GM12878 (cell line): ENCODE measurements at regions not wholly inside any gene's neighbourhood (a gene's known extent, or its start where the extent isn't known, plus 50 kb on each side); places are given as distances from the start of the nearest gene placed in this dataset.

Experiments
- ATAC-seq: fragments of 200-7000 bp; cut with Tn5 transposase; 3 replicates; pipeline ENCODE4 v1.9.1; 2020; ENCODE audit warnings: mild to moderate bottlenecking, moderate library complexity
- BruUV-seq: library from RNA; stranded (reverse); fragments of 400-500 nt; replicated peaks from 2 replicates; lab custom pipeline; 2021; lab: Mats Ljungman, UMichigan
- CTCF ChIA-PET: fragments of 300-600 bp; sonication (Branson Sonifier 250); formaldehyde crosslinking; extraction: SDS; loops from one replicate; lab custom pipeline; 2021; ENCODE audit warnings: inconsistent platforms; lab: Yijun Ruan, JAX
- POLR2A ChIA-PET: fragments of 350-600 bp; formaldehyde crosslinking; extraction: SDS; loops from one replicate; lab custom pipeline; 2021; ENCODE audit warnings: inconsistent platforms; lab: Charles Lee
- RAD21 ChIA-PET: fragments of 300-600 bp; sonication (Branson Sonifier 250); formaldehyde crosslinking; loops from one replicate; lab custom pipeline; 2023; ENCODE audit warnings: antibody characterized with exemption; ENCODE audit not compliant: unreplicated experiment; lab: Charles Lee
- SMC1A ChIA-PET: fragments of 300-600 bp; sonication (Branson Sonifier 250); formaldehyde crosslinking; loops from one replicate; lab custom pipeline; 2023; ENCODE audit not compliant: unreplicated experiment, uncharacterized antibody; lab: Charles Lee
- DNase-seq: peaks from one replicate; pipeline ENCODE4 v3.0.0-alpha.2; 2011; ENCODE audit warnings: low read depth, low spot score
- FAIRE-seq: peaks from 3 replicates; lab custom pipeline; 2011; peaks lifted over from hg19 to GRCh38; lab: Jason Lieb, UNC
- H2AFZ ChIP-seq: 2 replicates; pipeline ENCODE4 v1.6.0; 2011; ENCODE audit warnings: low read depth, low read length, control low read depth; ENCODE audit not compliant: control insufficient read depth
- H3K27ac ChIP-seq: 2 replicates; pipeline ENCODE4 v1.5.1; 2011; ENCODE audit warnings: control low read depth; ENCODE audit not compliant: control insufficient read depth, insufficient read depth
- H3K27me3 ChIP-seq, 2 experiments: replicated peaks in 1 of 2; 2 replicates each; pipeline versions ENCODE4 v1.6.0 to v1.6.1; 2011; ENCODE audit warnings: low read length in 1 of 2; ENCODE audit not compliant: control insufficient read depth in 2 of 2, insufficient read depth in 2 of 2
- H3K36me3 ChIP-seq, 2 experiments: 2 replicates each; pipeline ENCODE4 v1.5.1; 2011; ENCODE audit warnings: low read length in 1 of 2; ENCODE audit not compliant: control insufficient read depth in 2 of 2, insufficient read depth in 2 of 2
- H3K4me1 ChIP-seq: 2 replicates; pipeline ENCODE4 v1.6.1; 2011; ENCODE audit warnings: mild to moderate bottlenecking, low read length, moderate library complexity, mixed read lengths; ENCODE audit not compliant: control insufficient read depth, insufficient read depth
- H3K4me2 ChIP-seq: 2 replicates; pipeline ENCODE4 v1.6.0; 2011; ENCODE audit warnings: control low read depth; ENCODE audit not compliant: control insufficient read depth, insufficient read depth
- H3K4me3 ChIP-seq: fragments of 200-600 bp; sonication (generic); 2 replicates; pipeline ENCODE4 v1.5.1; 2016
- H3K79me2 ChIP-seq: 2 replicates; pipeline ENCODE4 v1.6.0; 2011; ENCODE audit warnings: low read length; ENCODE audit not compliant: control insufficient read depth, insufficient read depth
- H3K9ac ChIP-seq: 2 replicates; pipeline ENCODE4 v1.8.0; 2011; ENCODE audit warnings: low read length, control low read depth, mixed read lengths; ENCODE audit not compliant: control insufficient read depth, insufficient read depth
- H3K9me3 ChIP-seq: replicated peaks from 3 replicates; pipeline ENCODE4 v1.5.1; 2011; ENCODE audit warnings: mild to moderate bottlenecking, low read length; ENCODE audit not compliant: control insufficient read depth, insufficient read depth
- H4K20me1 ChIP-seq: 2 replicates; pipeline ENCODE4 v1.6.0; 2011; ENCODE audit not compliant: control insufficient read depth, insufficient read depth
- BACH1 ChIP-seq: fragments of 450-650 bp; IDR thresholded peaks from 2 replicates; pipeline ENCODE4 v1.6.1; 2017; ENCODE audit warnings: mild to moderate bottlenecking, borderline replicate concordance
- CEBPB ChIP-seq, 2 experiments: fragments of 150-350 bp in 1 of 2; IDR thresholded peaks; 2 replicates each; pipeline ENCODE4 v1.6.1; 2012 to 2014; ENCODE audit warnings: low read depth in 2 of 2, low read length in 2 of 2, borderline replicate concordance in 1 of 2, inconsistent platforms in 1 of 2
- CREB1 ChIP-seq: IDR thresholded peaks from 2 replicates; pipeline ENCODE4 v1.6.1; 2012; ENCODE audit warnings: low read depth, mild to moderate bottlenecking, inconsistent platforms
- CREM ChIP-seq: IDR thresholded peaks from 2 replicates; pipeline ENCODE4 v1.6.1; 2014; ENCODE audit warnings: antibody characterized with exemption, low read depth
- E2F8 ChIP-seq: fragments of 450-650 bp; IDR thresholded peaks from 2 replicates; pipeline ENCODE4 v1.6.1; 2018; ENCODE audit warnings: mild to moderate bottlenecking, low read depth, moderate library complexity; ENCODE audit not compliant: partially characterized antibody
- JUND ChIP-seq: IDR thresholded peaks from 2 replicates; pipeline ENCODE4 v1.6.1; 2012; ENCODE audit warnings: low read depth, mild to moderate bottlenecking, low read length, improper control_type of control experiment, moderate library complexity
- NBN ChIP-seq: fragments of 450-650 bp; IDR thresholded peaks from 2 replicates; pipeline ENCODE4 v1.6.1; 2016
- NFIC ChIP-seq: IDR thresholded peaks from 2 replicates; pipeline ENCODE4 v1.6.1; 2012; ENCODE audit warnings: low read depth, mild to moderate bottlenecking, inconsistent platforms, low read length, moderate library complexity
- NR2C2 ChIP-seq: IDR thresholded peaks from 2 replicates; pipeline ENCODE4 v1.6.1; 2011; ENCODE audit warnings: borderline replicate concordance, low read depth; ENCODE audit not compliant: control insufficient read depth, insufficient read length
- POLR2AphosphoS2 ChIP-seq: IDR thresholded peaks from 2 replicates; pipeline ENCODE4 v1.6.1; 2011; ENCODE audit warnings: low read depth, mild to moderate bottlenecking, low read length, improper control_type of control experiment, moderate library complexity
- RBBP5 ChIP-seq: fragments of 200-600 bp; sonication (generic); conservative IDR thresholded peaks from 2 replicates; pipeline ENCODE4 v1.6.1; 2016
- RFX5 ChIP-seq: IDR thresholded peaks from 2 replicates; pipeline ENCODE4 v1.6.1; 2011; ENCODE audit warnings: low read depth, low read length, improper control_type of control experiment
- SMAD1 ChIP-seq: fragments of 450-650 bp; IDR thresholded peaks from 2 replicates; pipeline ENCODE4 v1.6.1; 2018; ENCODE audit warnings: mild to moderate bottlenecking, low read depth; ENCODE audit not compliant: partially characterized antibody
- TBL1XR1 ChIP-seq: IDR thresholded peaks from 2 replicates; pipeline ENCODE4 v1.6.1; 2012; ENCODE audit warnings: low read depth, low read length, improper control_type of control experiment
- TCF3 ChIP-seq: IDR thresholded peaks from 2 replicates; pipeline ENCODE4 v1.6.1; 2012; ENCODE audit warnings: low read depth, mild to moderate bottlenecking, low read length, borderline replicate concordance; ENCODE audit not compliant: insufficient read depth
- ZNF274 ChIP-seq: IDR thresholded peaks from one replicate; pipeline ENCODE4 v1.8.0; 2011; ENCODE audit not compliant: insufficient read length, insufficient read depth
- WGBS: methylation state at CpG from one replicate; pipeline ENCODE4 v1.1.6; 2016; ENCODE audit warnings: low lambda C conversion rate; ENCODE audit not compliant: insufficient replicate concordance, insufficient coverage; ENCODE audit errors: missing lambda C conversion rate; 5-methylcytosine and 5-hydroxymethylcytosine counted together
- in situ Hi-C: fragments of 300-500 bp; cut with MboI; formaldehyde crosslinking; loops from 9 replicates; pipeline ENCODE4 v1.14.3; 2018; ENCODE audit warnings: mixed read lengths
- intact Hi-C: fragments of 100-400 bp; cut with micrococcal nuclease; formaldehyde crosslinking; loops from one replicate; pipeline ENCODE4 v1.14.2; 2022; ENCODE audit not compliant: unreplicated experiment
- TF ChIP-seq, protein P1 (sequence below): IDR thresholded peaks from 2 replicates; pipeline ENCODE4 v1.6.1; 2012; ENCODE audit warnings: low read depth, low read length, improper control_type of control experiment
- TF ChIP-seq, protein P2 (sequence below): fragments of 450-650 bp; IDR thresholded peaks from 2 replicates; pipeline ENCODE4 v1.6.1; 2017; ENCODE audit warnings: mild to moderate bottlenecking, moderate library complexity

DNA sequence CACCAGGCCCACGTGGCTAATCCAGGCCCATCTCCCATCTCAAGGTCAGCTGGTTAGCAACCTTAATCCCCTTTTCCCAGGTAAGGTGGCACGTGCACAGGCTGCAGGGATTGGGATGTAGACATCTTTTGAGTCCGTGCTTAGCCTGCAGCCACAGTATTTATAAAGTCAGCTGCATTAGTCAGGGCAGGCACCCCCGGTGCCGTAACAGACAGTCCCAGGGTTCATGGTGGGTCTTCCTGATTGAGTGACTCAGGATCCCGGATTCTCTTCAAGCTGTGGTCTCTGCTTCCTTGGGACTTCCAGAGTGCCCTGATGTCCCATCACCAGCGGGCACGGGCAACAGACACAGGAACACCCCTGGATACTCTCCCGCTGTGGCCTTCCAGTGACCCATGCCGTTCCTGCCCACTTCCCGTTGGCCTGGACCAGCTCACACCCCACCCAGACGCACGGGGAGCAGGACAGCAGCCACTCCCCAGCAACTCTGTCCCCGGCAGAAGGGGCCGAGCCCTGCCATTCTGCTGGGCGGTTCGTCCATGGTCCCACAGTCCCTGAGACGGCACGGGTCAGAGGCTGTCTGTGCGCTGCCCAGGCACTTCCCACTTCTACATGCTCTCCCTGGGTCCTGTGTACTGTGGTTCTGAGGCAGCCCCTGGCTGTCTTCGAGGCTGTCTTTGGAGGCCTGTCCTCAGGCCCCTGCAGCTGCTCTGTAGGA, 248.6 kb upstream of the GSE1 start:
- H2AFZ ChIP-seq: no peak overlapping the region
- H3K9me3 ChIP-seq: no peaks in the 10 kb centered on the region; the same call in 2 of the 3 replicates
- H3K27ac ChIP-seq: no peak overlapping the region
- 38% methylated on average over 21 of the region's 21 CpGs for WGBS
- no peak overlapping the region for H3K4me2 ChIP-seq
- BruUV-seq: no TSS peak
- ChIA-PET RAD21 (no interaction called here), CTCF (interaction anchor here (1.8 kb wide), 1 partner anchor 29 kb away, joined by 3 read pairs; no protein-coding TSS in a partner anchor), POLR2A (no interaction called here), SMC1A (no interaction called here)
- H3K27me3 ChIP-seq: peaks cover 1 to 2% of the 10 kb centered on the region in 2 experiments; a peak in 2 of 4 replicates
- no peak overlapping the region for H3K4me3 ChIP-seq
- DNase-seq (no peak), FAIRE-seq (no peak), ATAC-seq (no peak)
- H3K9ac ChIP-seq: no peak overlapping the region
- H3K4me1 ChIP-seq: no peaks in the 10 kb centered on the region
- no peaks in the 10 kb centered on the region for H3K36me3 ChIP-seq
- in situ Hi-C loops (no loop called here), intact Hi-C loops (no loop called here)
- H4K20me1 ChIP-seq: no peaks in the 10 kb centered on the region
- no peaks in the 10 kb centered on the region for H3K79me2 ChIP-seq
- TF ChIP-seq CREB1 (no peak), TCF3 (no peak), TBL1XR1 (no peak), RFX5 (no peak), RBBP5 (no peak), POLR2AphosphoS2 (no peak), JUND (no peak), BACH1 (no peak), E2F8 (no peak), ZNF274 (no peak), NR2C2 (no peak), NBN (no peak), CREM (no peak), NFIC (no peak), CEBPB (IDR thresholded peaks at IDR 0.05; ENCODE audit: borderline replicate concordance in 1 of 2, low read depth in 2 of 2, low read length in 2 of 2) (no peak), SMAD1 (no peak)
- TF ChIP-seq, protein P1, sequence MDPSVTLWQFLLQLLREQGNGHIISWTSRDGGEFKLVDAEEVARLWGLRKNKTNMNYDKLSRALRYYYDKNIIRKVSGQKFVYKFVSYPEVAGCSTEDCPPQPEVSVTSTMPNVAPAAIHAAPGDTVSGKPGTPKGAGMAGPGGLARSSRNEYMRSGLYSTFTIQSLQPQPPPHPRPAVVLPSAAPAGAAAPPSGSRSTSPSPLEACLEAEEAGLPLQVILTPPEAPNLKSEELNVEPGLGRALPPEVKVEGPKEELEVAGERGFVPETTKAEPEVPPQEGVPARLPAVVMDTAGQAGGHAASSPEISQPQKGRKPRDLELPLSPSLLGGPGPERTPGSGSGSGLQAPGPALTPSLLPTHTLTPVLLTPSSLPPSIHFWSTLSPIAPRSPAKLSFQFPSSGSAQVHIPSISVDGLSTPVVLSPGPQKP: no peak
- TF ChIP-seq, protein P2, sequence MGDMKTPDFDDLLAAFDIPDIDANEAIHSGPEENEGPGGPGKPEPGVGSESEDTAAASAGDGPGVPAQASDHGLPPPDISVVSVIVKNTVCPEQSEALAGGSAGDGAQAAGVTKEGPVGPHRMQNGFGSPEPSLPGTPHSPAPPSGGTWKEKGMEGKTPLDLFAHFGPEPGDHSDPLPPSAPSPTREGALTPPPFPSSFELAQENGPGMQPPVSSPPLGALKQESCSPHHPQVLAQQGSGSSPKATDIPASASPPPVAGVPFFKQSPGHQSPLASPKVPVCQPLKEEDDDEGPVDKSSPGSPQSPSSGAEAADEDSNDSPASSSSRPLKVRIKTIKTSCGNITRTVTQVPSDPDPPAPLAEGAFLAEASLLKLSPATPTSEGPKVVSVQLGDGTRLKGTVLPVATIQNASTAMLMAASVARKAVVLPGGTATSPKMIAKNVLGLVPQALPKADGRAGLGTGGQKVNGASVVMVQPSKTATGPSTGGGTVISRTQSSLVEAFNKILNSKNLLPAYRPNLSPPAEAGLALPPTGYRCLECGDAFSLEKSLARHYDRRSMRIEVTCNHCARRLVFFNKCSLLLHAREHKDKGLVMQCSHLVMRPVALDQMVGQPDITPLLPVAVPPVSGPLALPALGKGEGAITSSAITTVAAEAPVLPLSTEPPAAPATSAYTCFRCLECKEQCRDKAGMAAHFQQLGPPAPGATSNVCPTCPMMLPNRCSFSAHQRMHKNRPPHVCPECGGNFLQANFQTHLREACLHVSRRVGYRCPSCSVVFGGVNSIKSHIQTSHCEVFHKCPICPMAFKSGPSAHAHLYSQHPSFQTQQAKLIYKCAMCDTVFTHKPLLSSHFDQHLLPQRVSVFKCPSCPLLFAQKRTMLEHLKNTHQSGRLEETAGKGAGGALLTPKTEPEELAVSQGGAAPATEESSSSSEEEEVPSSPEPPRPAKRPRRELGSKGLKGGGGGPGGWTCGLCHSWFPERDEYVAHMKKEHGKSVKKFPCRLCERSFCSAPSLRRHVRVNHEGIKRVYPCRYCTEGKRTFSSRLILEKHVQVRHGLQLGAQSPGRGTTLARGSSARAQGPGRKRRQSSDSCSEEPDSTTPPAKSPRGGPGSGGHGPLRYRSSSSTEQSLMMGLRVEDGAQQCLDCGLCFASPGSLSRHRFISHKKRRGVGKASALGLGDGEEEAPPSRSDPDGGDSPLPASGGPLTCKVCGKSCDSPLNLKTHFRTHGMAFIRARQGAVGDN: no peak
